22Rv1 (cell line): ENCODE measurements at regions not wholly inside any gene's neighbourhood (a gene's known extent, or its start where the extent isn't known, plus 50 kb on each side); places are given as distances from the start of the nearest gene placed in this dataset.
"Not testable (repeated sequence)": the region's sequence is repeated elsewhere in the genome, so short reads cannot be mapped to it uniquely, and the experiment has no call there.

Experiments used
- CTCF ChIP-seq: fragments of 450-650 bp; IDR thresholded peaks from 2 replicates; pipeline ENCODE4 v1.5.1; 2017; ENCODE audit warnings: mild to moderate bottlenecking
- ZFX ChIP-seq: fragments of 450-650 bp; IDR thresholded peaks from 2 replicates; pipeline ENCODE4 v1.6.1; 2017; ENCODE audit warnings: antibody characterized with exemption, borderline replicate concordance

- TF ChIP-seq CTCF, ZFX: not testable (repeated sequence)
These were observed 219.8 kb upstream of the CXADR start for GRCh38 chr21:17293016-17293562.
